CD4-positive, alpha-beta T cell treated with Interferon alpha-2 for 1 hour (primary cell): ENCODE measurements at regions not wholly inside any gene's neighbourhood (a gene's known extent, or its start where the extent isn't known, plus 50 kb on each side); places are given as distances from the start of the nearest gene placed in this dataset.
"Not testable (repeated sequence)": the region's sequence is repeated elsewhere in the genome, so short reads cannot be mapped to it uniquely, and the experiment has no call there.

Experiments
- DNase-seq, 2 donors: peaks; one replicate each; pipeline ENCODE4 v3.0.0-alpha.2; 2020 to 2022

- no peak for DNase-seq
Observed at GRCh38 chr6:74946961-74947360, 258.9 kb downstream of the COL12A1 start.

GRCh38 chr6:74942130-74942529 lies 263.7 kb downstream of the COL12A1 start:
- DNase-seq = no peak

- DNase-seq = no peak
Observed at GRCh38 chr6:74941424-74941823, 264.4 kb downstream of the COL12A1 start.

GRCh38 chr6:74939721-74940620 lies 265.9 kb downstream of the COL12A1 start:
- DNase-seq = no peak

GRCh38 chr6:74939151-74939708 lies 266.6 kb downstream of the COL12A1 start:
- no peak for DNase-seq

- no peak for DNase-seq
Observed at GRCh38 chr6:74937936-74938335, 267.9 kb downstream of the COL12A1 start.

- no peak for DNase-seq
Observed at GRCh38 chr6:74936886-74937285, 269.0 kb downstream of the COL12A1 start.

GRCh38 chr6:74932232-74932888 lies 273.5 kb downstream of the COL12A1 start:
- no peak for DNase-seq

GRCh38 chr6:74931558-74931957 lies 274.3 kb downstream of the COL12A1 start:
- DNase-seq = no peak

GRCh38 chr6:74928203-74928602 lies 277.6 kb downstream of the COL12A1 start:
- DNase-seq = no peak

- no peak for DNase-seq
Observed at GRCh38 chr6:74927299-74927698, 278.6 kb downstream of the COL12A1 start.

GRCh38 chr6:74925683-74926082 lies 280.2 kb downstream of the COL12A1 start:
- DNase-seq = peak in 1 of 2 donors; percentile 2

GRCh38 chr6:74914888-74915287 lies 291.0 kb downstream of the COL12A1 start:
- no peak for DNase-seq

GRCh38 chr6:74912234-74912633 lies 293.6 kb downstream of the COL12A1 start:
- no peak for DNase-seq

GRCh38 chr6:74902846-74903245 lies 303.0 kb downstream of the COL12A1 start:
- DNase-seq = no peak

- no peak for DNase-seq
Observed at GRCh38 chr6:74902089-74902488, 303.8 kb downstream of the COL12A1 start.

GRCh38 chr6:74901576-74901975 lies 304.3 kb downstream of the COL12A1 start:
- DNase-seq = no peak

GRCh38 chr6:74899416-74899815 lies 306.4 kb downstream of the COL12A1 start:
- DNase-seq = no peak

GRCh38 chr6:74892091-74892490 lies 313.8 kb downstream of the COL12A1 start:
- no peak for DNase-seq

GRCh38 chr6:74891349-74891831 lies 314.5 kb downstream of the COL12A1 start:
- no peak for DNase-seq

GRCh38 chr6:74889635-74890034 lies 316.2 kb downstream of the COL12A1 start:
- DNase-seq = no peak

GRCh38 chr6:74888741-74889140 lies 317.1 kb downstream of the COL12A1 start:
- DNase-seq = not testable (repeated sequence)

- no peak for DNase-seq
Observed at GRCh38 chr6:74879976-74880375, 325.9 kb downstream of the COL12A1 start.

GRCh38 chr6:74879234-74879633 lies 326.6 kb downstream of the COL12A1 start:
- no peak for DNase-seq
